ENCODE measurements at regions not wholly inside any gene's neighbourhood (a gene's known extent, or its start where the extent isn't known, plus 50 kb on each side); places are given as distances from the start of the nearest gene placed in this dataset.

DNA sequence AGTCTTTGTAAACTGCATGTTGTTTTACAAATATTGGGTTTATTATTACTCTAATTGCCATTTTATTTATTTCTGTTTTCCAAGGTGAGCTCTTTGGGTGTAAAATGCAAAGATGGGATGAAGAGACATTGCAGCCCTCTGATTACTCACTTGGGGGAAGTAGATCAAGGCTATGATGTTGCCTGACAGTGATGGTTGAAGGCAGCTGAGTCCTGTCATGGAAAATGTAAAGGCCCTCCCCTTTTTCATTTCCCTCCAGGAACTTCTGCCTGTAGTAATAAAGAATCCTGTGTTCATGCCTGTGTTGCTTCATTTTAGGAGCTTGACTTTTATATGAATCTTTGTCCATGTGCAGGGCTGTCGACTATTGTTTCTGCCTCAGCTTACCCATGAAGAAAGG, 605.4 kb upstream of the CLINT1 start:
- no peaks in the 10 kb centered on the region for H3K36me3 ChIP-seq
- intact Hi-C loops (cut with DNase I) = no loop called here
- H3K4me1 ChIP-seq = peaks cover 6 to 14% of the 10 kb centered on the region in 2 donors
- WGBS, 2 donors = 82 to 86% methylated on average over 1 of the region's 1 CpG
- TF ChIP-seq, protein P1, sequence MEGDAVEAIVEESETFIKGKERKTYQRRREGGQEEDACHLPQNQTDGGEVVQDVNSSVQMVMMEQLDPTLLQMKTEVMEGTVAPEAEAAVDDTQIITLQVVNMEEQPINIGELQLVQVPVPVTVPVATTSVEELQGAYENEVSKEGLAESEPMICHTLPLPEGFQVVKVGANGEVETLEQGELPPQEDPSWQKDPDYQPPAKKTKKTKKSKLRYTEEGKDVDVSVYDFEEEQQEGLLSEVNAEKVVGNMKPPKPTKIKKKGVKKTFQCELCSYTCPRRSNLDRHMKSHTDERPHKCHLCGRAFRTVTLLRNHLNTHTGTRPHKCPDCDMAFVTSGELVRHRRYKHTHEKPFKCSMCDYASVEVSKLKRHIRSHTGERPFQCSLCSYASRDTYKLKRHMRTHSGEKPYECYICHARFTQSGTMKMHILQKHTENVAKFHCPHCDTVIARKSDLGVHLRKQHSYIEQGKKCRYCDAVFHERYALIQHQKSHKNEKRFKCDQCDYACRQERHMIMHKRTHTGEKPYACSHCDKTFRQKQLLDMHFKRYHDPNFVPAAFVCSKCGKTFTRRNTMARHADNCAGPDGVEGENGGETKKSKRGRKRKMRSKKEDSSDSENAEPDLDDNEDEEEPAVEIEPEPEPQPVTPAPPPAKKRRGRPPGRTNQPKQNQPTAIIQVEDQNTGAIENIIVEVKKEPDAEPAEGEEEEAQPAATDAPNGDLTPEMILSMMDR (IDR thresholded peaks at IDR 0.05) = no peak
- TF ChIP-seq POLR2A (IDR thresholded peaks at IDR 0.05) = no peak
- no peaks in the 10 kb centered on the region for H3K9me3 ChIP-seq
- DNase-seq = no peak
- no peak overlapping the region for H3K4me3 ChIP-seq (replicated peaks in 1 of 3)
- H3K27ac ChIP-seq = no peak overlapping the region
- H3K27me3 ChIP-seq = no peaks in the 10 kb centered on the region

DNA sequence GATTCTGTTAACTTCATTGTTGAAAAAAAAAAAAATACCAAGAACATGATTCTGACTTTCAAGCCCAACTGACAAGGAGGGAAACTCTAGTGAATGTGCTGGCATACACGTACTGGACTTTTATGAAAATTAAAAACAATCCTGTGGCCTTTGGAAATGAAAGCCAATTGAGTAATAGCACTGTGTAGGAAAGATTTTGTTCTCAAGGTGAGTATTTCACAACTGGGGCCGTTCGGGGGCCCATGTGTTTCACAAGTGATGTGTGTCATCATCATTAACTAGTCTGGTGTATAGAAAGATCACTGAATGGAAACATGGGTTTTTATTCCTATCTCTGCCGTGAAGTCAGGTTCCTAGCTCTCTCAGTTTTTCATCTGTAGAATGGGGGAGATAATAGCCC, 605.0 kb upstream of the CLINT1 start:
- 67 to 86% methylated on average over 4 of the region's 4 CpGs for WGBS, 2 donors
- TF ChIP-seq POLR2A (IDR thresholded peaks at IDR 0.05) = no peak
- TF ChIP-seq, protein P1 (IDR thresholded peaks at IDR 0.05) = no peak
- Histone ChIP-seq H3K4me1 (peaks cover 6 to 14% of the 10 kb centered on the region in 2 donors), H3K27ac (no peak overlapping the region), H3K4me3 (replicated peaks in 1 of 3) (no peak overlapping the region), H3K27me3 (no peaks in the 10 kb centered on the region), H3K9me3 (no peaks in the 10 kb centered on the region), H3K36me3 (no peaks in the 10 kb centered on the region)
- intact Hi-C loops (cut with DNase I) = no loop called here
- DNase-seq = no peak

DNA sequence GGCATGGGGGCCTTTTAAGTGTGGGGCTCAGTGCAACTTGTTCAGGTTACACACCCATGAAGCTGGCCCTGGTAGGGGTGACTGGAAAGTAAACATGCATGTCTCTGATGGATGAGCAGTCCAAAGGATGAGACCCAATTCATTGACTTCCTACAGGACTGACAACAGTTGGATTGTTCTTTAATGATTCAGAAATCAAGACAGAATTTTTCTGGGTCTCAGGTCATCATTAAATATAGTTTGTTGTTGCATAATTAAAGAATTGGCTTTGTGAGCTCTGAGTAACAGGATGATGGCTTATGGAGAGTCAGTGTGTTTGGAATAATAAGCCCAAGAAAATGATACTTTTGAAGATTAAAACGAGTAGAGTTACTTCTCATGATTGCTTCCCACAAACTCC, 604.2 kb upstream of the CLINT1 start:
- WGBS, 2 donors = 60 to 69% methylated on average over 1 of the region's 1 CpG
- Histone ChIP-seq H3K27me3 (no peaks in the 10 kb centered on the region), H3K36me3 (no peaks in the 10 kb centered on the region), H3K4me3 (replicated peaks in 1 of 3) (no peak overlapping the region), H3K9me3 (no peaks in the 10 kb centered on the region), H3K4me1 (peaks cover 6 to 14% of the 10 kb centered on the region in 2 donors), H3K27ac (no peak overlapping the region)
- TF ChIP-seq, protein P1 (IDR thresholded peaks at IDR 0.05) = no peak
- TF ChIP-seq POLR2A (IDR thresholded peaks at IDR 0.05) = no peak
- DNase-seq = no peak
- intact Hi-C loops (cut with DNase I) = no loop called here

DNA sequence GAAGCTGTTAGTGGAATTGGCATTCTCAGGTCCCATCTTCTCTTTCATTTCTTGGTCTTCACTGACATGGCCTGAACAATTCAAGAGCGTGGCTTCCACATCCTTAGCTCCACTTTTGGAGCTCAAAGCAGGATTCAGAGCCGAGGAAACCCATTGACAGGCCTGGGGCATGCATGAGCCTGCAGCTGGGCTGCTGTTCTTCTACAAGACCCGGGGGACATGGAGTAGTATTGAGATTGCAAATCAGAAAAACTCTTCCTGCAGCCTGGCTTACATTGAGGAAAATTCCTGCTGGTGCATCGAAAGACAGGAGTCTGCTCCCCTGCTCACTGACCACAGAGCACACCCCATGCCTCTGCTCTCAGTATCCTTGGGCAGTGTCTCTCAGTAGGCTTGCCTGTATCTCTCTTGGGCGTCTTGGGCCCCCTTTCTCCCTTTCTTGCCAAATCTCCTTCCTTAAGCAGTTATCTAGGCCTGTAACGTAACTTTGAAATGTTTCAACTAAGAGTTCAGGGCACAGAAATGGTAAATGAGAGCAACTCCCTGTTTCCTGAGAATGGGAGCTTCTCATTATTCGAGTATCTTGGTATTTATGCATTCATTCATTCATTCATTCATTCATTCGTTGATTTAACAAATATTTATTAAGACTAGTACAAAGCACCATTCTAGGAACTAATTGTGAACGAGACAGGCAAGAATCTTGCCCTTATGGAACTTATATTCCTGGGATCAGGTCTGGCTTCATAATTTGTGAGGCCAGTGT, 603.6 kb upstream of the CLINT1 start:
- no peak for TF ChIP-seq POLR2A (IDR thresholded peaks at IDR 0.05)
- TF ChIP-seq, protein P1 (IDR thresholded peaks at IDR 0.05) = no peak
- WGBS, 2 donors = 80 to 81% methylated on average over 9 of the region's 9 CpGs

DNA sequence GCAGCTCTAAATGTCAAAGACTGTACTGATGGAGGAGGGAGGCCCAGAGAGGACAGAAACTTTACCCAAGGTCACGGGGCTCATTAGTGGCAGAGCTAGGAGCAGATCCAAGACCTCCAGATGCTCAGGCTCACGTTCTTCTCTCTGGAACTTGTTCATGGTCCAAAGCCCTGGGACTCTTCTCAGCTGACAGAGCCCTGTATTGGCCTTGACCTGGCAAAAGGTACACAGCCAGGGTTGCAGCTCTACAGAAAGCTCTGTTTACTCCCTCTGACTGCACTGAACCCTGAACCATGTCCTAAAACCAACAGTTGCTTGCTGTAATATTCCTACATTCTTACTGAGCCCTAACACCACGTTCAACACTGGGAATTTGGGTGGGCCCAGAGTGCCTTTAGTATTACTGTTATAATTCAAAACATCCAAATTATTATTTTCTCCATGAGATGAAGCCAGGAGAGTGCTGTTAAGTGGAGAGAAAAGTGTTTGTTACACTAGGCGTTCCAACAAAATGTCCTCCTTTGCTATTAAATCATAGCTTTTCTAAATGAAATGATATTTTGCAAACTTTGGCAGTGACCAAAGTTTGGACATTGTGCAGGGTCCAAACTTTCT, 602.4 kb upstream of the CLINT1 start:
- peak overlapping the region in 2 of 3 donors; percentile 49 for H3K27ac ChIP-seq
- H3K4me1 ChIP-seq = peaks cover 6 to 14% of the 10 kb centered on the region in 2 donors
- intact Hi-C loops (cut with DNase I) = no loop called here
- WGBS, 2 donors = 25 to 39% methylated on average over 4 of the region's 4 CpGs
- TF ChIP-seq, protein P1 (IDR thresholded peaks at IDR 0.05) = no peak
- TF ChIP-seq POLR2A (IDR thresholded peaks at IDR 0.05) = no peak
- H3K4me3 ChIP-seq (replicated peaks in 1 of 3) = no peak overlapping the region
- H3K9me3 ChIP-seq = no peaks in the 10 kb centered on the region
- no peaks in the 10 kb centered on the region for H3K27me3 ChIP-seq
- DNase-seq = peak; percentile 57 to 61
- H3K36me3 ChIP-seq = no peaks in the 10 kb centered on the region

More for the DNA sequence above, 603.6 kb upstream of the CLINT1 start:
- no peak for DNase-seq
- H3K36me3 ChIP-seq = no peaks in the 10 kb centered on the region
- no peak overlapping the region for H3K4me3 ChIP-seq (replicated peaks in 1 of 3)
- no peak overlapping the region for H3K27ac ChIP-seq
- H3K27me3 ChIP-seq = no peaks in the 10 kb centered on the region
- H3K9me3 ChIP-seq = no peaks in the 10 kb centered on the region
- intact Hi-C loops (cut with DNase I) = no loop called here
- peaks cover 6 to 14% of the 10 kb centered on the region in 2 donors for H3K4me1 ChIP-seq

Data from thyroid gland (tissue), 4 donors.